Endothelial cell of umbilical vein (primary cell): ENCODE measurements at regions not wholly inside any gene's neighbourhood (a gene's known extent, or its start where the extent isn't known, plus 50 kb on each side); places are given as distances from the start of the nearest gene placed in this dataset.

ENCODE experiments used
- BruUV-seq: library from RNA; stranded (reverse); fragments of 400-500 nt; replicated peaks from 2 replicates; lab custom pipeline; 2021; lab: Mats Ljungman, UMichigan
- CTCF ChIA-PET: fragments of 300-600, 350-600 bp; sonication (Branson Sonifier 250); formaldehyde crosslinking; loops from one replicate; lab custom pipeline; 2021; ENCODE audit warnings: antibody characterized with exemption, inconsistent platforms; lab: Charles Lee
- POLR2A ChIA-PET: fragments of 300-600, 350-600 bp; sonication (Branson Sonifier 250); formaldehyde crosslinking; loops from one replicate; lab custom pipeline; 2021; ENCODE audit warnings: antibody characterized with exemption, inconsistent platforms; lab: Charles Lee
- DNase-seq: peaks from one replicate; pipeline ENCODE4 v3.0.0-alpha.2; 2011; ENCODE audit warnings: low read depth, low spot score
- FAIRE-seq: peaks from 2 replicates; lab custom pipeline; 2011; peaks lifted over from hg19 to GRCh38; lab: Jason Lieb, UNC
- H2AFZ ChIP-seq: 2 replicates; pipeline ENCODE4 v1.6.0; 2012; ENCODE audit warnings: low read depth, low read length, control low read depth, inconsistent platforms
- H3K27ac ChIP-seq: 2 replicates; pipeline ENCODE4 v1.5.1; 2011; ENCODE audit warnings: low read depth, mild to moderate bottlenecking, control low read depth, low read length, moderate library complexity; ENCODE audit not compliant: insufficient read depth
- H3K27me3 ChIP-seq, 2 experiments: 2 replicates each; pipeline versions ENCODE4 v1.6.0 to v1.6.1; 2011; ENCODE audit warnings: low read length in 2 of 2, mixed read lengths in 1 of 2; ENCODE audit not compliant: control insufficient read depth in 2 of 2, insufficient read depth in 2 of 2
- H3K36me3 ChIP-seq, 2 experiments: 2 replicates in 1 of 2; 3 replicates in 1 of 2; pipeline ENCODE4 v1.5.1; 2011; ENCODE audit warnings: low read length in 2 of 2, mild to moderate bottlenecking in 1 of 2, moderate library complexity in 1 of 2; ENCODE audit not compliant: control insufficient read depth in 2 of 2, insufficient read depth in 2 of 2; ENCODE audit errors: extremely low read depth in 1 of 2
- H3K4me1 ChIP-seq: 3 replicates; pipeline ENCODE4 v1.5.1; 2011; ENCODE audit warnings: mild to moderate bottlenecking, low read length; ENCODE audit not compliant: control insufficient read depth, insufficient read depth; ENCODE audit errors: extremely low read depth
- H3K4me2 ChIP-seq: 2 replicates; pipeline ENCODE4 v1.6.1; 2011; ENCODE audit warnings: low read length, control low read depth, mixed read lengths; ENCODE audit not compliant: insufficient read depth
- H3K4me3 ChIP-seq, 3 experiments: fragments of 200-600 bp in 1 of 3; sonication (generic), shearing (Covaris generic) in 1 of 3; replicated peaks in 1 of 3; 2 replicates each; pipeline ENCODE4 v1.5.1; 2011 to 2016; ENCODE audit warnings: control low read depth in 3 of 3, low read length in 3 of 3, mild to moderate bottlenecking in 2 of 3, inconsistent platforms in 1 of 3, low read depth in 1 of 3, moderate library complexity in 1 of 3; ENCODE audit not compliant: insufficient read depth in 1 of 3
- H3K79me2 ChIP-seq: 2 replicates; pipeline ENCODE4 v1.6.0; 2012; ENCODE audit warnings: low read length, inconsistent platforms; ENCODE audit not compliant: control insufficient read depth, insufficient read depth
- H3K9ac ChIP-seq: replicated peaks from 2 replicates; pipeline ENCODE3; 2011; ENCODE audit warnings: low read length, control low read depth; ENCODE audit not compliant: insufficient read depth; ENCODE audit errors: extremely low read depth
- H3K9me1 ChIP-seq: replicated peaks from 3 replicates; pipeline ENCODE4 v1.6.0; 2011; ENCODE audit warnings: mild to moderate bottlenecking, low read length; ENCODE audit not compliant: control insufficient read depth, insufficient read depth; ENCODE audit errors: extremely low read depth
- H3K9me3 ChIP-seq: replicated peaks from 2 replicates; pipeline ENCODE4 v1.5.1; 2012; ENCODE audit warnings: low read length, inconsistent platforms; ENCODE audit not compliant: control insufficient read depth, insufficient read depth
- H4K20me1 ChIP-seq: replicated peaks from 2 replicates; pipeline ENCODE3; 2011; ENCODE audit warnings: mild to moderate bottlenecking, low read length; ENCODE audit not compliant: control insufficient read depth, insufficient read depth; ENCODE audit errors: extremely low read depth
- EZH2 ChIP-seq: IDR thresholded peaks from 2 replicates; pipeline ENCODE4 v1.6.1; 2012; ENCODE audit warnings: borderline replicate concordance, low read depth, mild to moderate bottlenecking, moderate library complexity, low read length, inconsistent platforms; ENCODE audit not compliant: severe bottlenecking
- FOS ChIP-seq: IDR thresholded peaks from 2 replicates; pipeline ENCODE4 v1.6.1; 2011; ENCODE audit warnings: mild to moderate bottlenecking, low read length, moderate library complexity, borderline replicate concordance; ENCODE audit not compliant: insufficient read depth
- JUN ChIP-seq: IDR thresholded peaks from 2 replicates; pipeline ENCODE4 v1.6.1; 2011; ENCODE audit warnings: borderline replicate concordance, low read depth; ENCODE audit not compliant: insufficient read length, insufficient read depth
- MYC ChIP-seq: IDR thresholded peaks from one replicate; pipeline ENCODE4 v1.6.1; 2011; ENCODE audit warnings: mild to moderate bottlenecking, low read depth, low read length
- dilution Hi-C: fragments of 300-500 bp; cut with MboI; formaldehyde crosslinking; loops from one replicate; pipeline ENCODE4 v1.15.0; 2019; ENCODE audit warnings: low sequenced_read_pairs; ENCODE audit not compliant: extremely low pct_ligation_motif_present
- intact Hi-C: fragments of 100-400 bp; cut with micrococcal nuclease; formaldehyde crosslinking; loops from one replicate; pipeline ENCODE4 v1.10.0; 2022
- TF ChIP-seq, protein P1 (sequence below): IDR thresholded peaks from 2 replicates; pipeline ENCODE4 v1.6.1; 2011; ENCODE audit not compliant: insufficient read depth, insufficient read length

DNA sequence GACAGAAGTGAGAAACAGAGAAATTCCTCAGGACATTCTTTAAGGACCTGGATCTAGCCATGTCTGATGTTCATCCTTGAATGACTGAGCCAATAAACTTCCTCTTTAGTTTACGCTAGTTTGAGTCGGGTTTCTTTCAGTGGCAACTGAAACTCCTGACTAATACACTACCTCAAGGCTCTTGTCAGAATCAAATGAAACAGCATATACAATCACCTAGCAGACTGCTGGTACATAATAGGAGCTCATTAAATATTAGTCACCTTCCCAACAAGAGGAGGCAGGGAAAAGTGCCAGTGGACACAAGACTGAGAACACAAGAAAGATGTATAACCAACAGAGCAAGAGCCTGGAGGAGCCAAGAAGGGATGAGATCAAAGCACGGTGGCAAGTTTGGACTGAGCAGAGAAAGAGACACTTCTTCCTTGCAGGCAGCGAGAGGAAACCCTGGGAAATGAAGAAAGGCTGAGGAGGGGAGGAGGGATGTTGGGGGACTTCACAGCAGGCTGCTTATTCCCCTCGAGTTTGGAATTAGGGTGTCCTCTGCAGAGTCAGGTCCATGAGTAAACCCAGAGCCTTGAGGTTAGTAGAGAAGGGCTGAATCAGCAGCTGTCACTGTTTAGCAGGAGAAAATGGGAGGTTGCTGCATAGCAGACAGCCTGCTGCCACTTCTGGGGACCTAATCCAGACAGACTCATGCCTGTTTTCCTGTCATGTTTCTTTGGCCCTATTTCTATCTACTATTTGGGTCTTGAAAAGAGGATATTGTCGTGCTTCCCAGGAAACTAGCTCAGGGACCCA is 73.3 kb downstream of the MRPL46 start:
- no TSS peak for BruUV-seq
- TF ChIP-seq MYC: no peak
- TF ChIP-seq, protein P1, sequence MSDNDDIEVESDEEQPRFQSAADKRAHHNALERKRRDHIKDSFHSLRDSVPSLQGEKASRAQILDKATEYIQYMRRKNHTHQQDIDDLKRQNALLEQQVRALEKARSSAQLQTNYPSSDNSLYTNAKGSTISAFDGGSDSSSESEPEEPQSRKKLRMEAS: no peak
- TF ChIP-seq EZH2: no peak
- no peak for TF ChIP-seq JUN
- Histone ChIP-seq H3K9me3 (no peaks in the 10 kb centered on the region), H3K4me2 (no peak overlapping the region), H3K4me3 (no peak overlapping the region), H3K9me1 (no peaks in the 10 kb centered on the region), H3K27me3 (no peaks in the 10 kb centered on the region), H3K4me1 (no peaks in the 10 kb centered on the region), H3K36me3 (no peaks in the 10 kb centered on the region), H2AFZ (no peak overlapping the region), H4K20me1 (no peaks in the 10 kb centered on the region), H3K27ac (no peak overlapping the region), H3K79me2 (no peaks in the 10 kb centered on the region), H3K9ac (no peak overlapping the region)
- intact Hi-C loops: no loop called here
- CTCF ChIA-PET: no interaction called here
- no peak for DNase-seq
- dilution Hi-C loops: no loop called here
- no peak for FAIRE-seq
- POLR2A ChIA-PET: no interaction called here

DNA sequence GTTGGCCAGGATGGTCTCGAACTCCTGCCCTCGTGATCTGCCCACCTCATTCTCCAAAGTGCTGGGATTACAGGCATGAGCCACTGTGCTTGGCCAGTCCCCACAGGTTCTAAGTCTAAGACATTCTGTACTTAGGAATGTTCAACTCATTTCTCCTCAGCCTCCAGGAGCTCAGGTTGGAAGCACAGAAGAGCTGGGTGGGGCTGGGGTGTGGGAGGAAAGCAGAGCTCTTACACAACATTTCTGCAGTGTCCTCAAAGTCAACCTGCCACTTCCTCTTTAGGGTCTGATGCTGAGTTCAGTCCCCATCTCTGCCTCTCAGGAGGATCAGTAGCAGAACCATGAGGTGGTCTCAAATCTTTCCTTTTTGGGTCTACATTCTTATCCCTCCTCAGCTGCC is 75.5 kb downstream of the MRPL46 start:
- BruUV-seq: no TSS peak
- Histone ChIP-seq H3K27me3 (no peaks in the 10 kb centered on the region), H3K36me3 (no peaks in the 10 kb centered on the region), H2AFZ (no peak overlapping the region), H4K20me1 (no peaks in the 10 kb centered on the region), H3K4me3 (no peak overlapping the region), H3K9ac (no peak overlapping the region), H3K9me1 (no peaks in the 10 kb centered on the region), H3K79me2 (no peaks in the 10 kb centered on the region), H3K4me1 (no peaks in the 10 kb centered on the region), H3K4me2 (no peak overlapping the region), H3K27ac (no peak overlapping the region), H3K9me3 (no peaks in the 10 kb centered on the region)
- DNase-seq (no peak), FAIRE-seq (no peak)
- dilution Hi-C loops (no loop called here), intact Hi-C loops (no loop called here)
- CTCF ChIA-PET: interaction anchor here (1.4 kb wide), 1 partner anchor 9 kb away, joined by 3 read pairs; no protein-coding TSS in a partner anchor
- POLR2A ChIA-PET: no interaction called here
- TF ChIP-seq, protein P1: no peak
- no peak for TF ChIP-seq FOS
